Panc1 (cell line): ENCODE measurements at regions not wholly inside any gene's neighbourhood (a gene's known extent, or its start where the extent isn't known, plus 50 kb on each side); places are given as distances from the start of the nearest gene placed in this dataset.

Experiments
- ATAC-seq: fragments of 200-7000 bp; cut with Tn5 transposase; 2 replicates; pipeline ENCODE4 v1.9.1; 2020; ENCODE audit warnings: mild to moderate bottlenecking, moderate library complexity
- BruUV-seq: library from RNA; stranded (reverse); fragments of 400-500 nt; replicated peaks from 2 replicates; lab custom pipeline; 2021; lab: Mats Ljungman, UMichigan
- CTCF ChIA-PET: fragments of 300-600 bp; sonication (Branson Sonifier 250); formaldehyde crosslinking; loops from one replicate; lab custom pipeline; 2022; ENCODE audit warnings: antibody characterized with exemption; lab: Charles Lee
- POLR2A ChIA-PET: fragments of 300-600 bp; sonication (Branson Sonifier 250); formaldehyde crosslinking; loops from one replicate; lab custom pipeline; 2022; ENCODE audit warnings: antibody characterized with exemption; lab: Charles Lee
- DNase-seq: peaks from one replicate; pipeline ENCODE4 v3.0.0-alpha.2; 2010; ENCODE audit warnings: low read depth, low spot score
- H3K27ac ChIP-seq: 2 replicates; pipeline ENCODE4 v1.5.1; 2011; ENCODE audit warnings: mild to moderate bottlenecking, low read length, inconsistent platforms
- H3K27me3 ChIP-seq: fragments of 200-500 bp; sonication (Bioruptor generic); 2 replicates; pipeline ENCODE4 v1.6.0; 2014; ENCODE audit warnings: low read length, inconsistent platforms; ENCODE audit not compliant: control insufficient read depth, insufficient read depth
- H3K36me3 ChIP-seq: fragments of 200-500 bp; sonication (Bioruptor generic); 2 replicates; pipeline ENCODE4 v1.5.1; 2014; ENCODE audit warnings: inconsistent platforms, mild to moderate bottlenecking, low read length, moderate library complexity; ENCODE audit not compliant: control insufficient read depth, insufficient read depth
- H3K4me1 ChIP-seq: 2 replicates; pipeline ENCODE4 v1.5.1; 2011; ENCODE audit warnings: inconsistent platforms, mild to moderate bottlenecking, low read length, moderate library complexity; ENCODE audit not compliant: control insufficient read depth, insufficient read depth
- H3K4me3 ChIP-seq, 2 experiments: 2 replicates each; pipeline ENCODE4 v1.5.1; 2011 to 2012; ENCODE audit warnings: low read depth in 2 of 2, low read length in 2 of 2, mild to moderate bottlenecking in 2 of 2, inconsistent platforms in 1 of 2, moderate library complexity in 1 of 2
- H3K9me3 ChIP-seq: fragments of 200-500 bp; sonication (Bioruptor generic); 2 replicates; pipeline ENCODE4 v1.5.1; 2014; ENCODE audit warnings: low read depth, mild to moderate bottlenecking, inconsistent platforms, low read length, moderate library complexity; ENCODE audit not compliant: control insufficient read depth, insufficient read depth
- POLR2AphosphoS5 ChIP-seq: IDR thresholded peaks from 2 replicates; pipeline ENCODE4 v1.6.1; 2012; ENCODE audit warnings: mild to moderate bottlenecking, low read depth, low read length, moderate library complexity
- REST ChIP-seq, 2 experiments: IDR thresholded peaks; 2 replicates each; pipeline ENCODE4 v1.6.1; 2011 to 2012; ENCODE audit warnings: low read depth in 2 of 2, control low read depth in 1 of 2, low read length in 1 of 2, mild to moderate bottlenecking in 1 of 2, moderate library complexity in 1 of 2; ENCODE audit not compliant: insufficient read depth in 1 of 2
- SIN3A ChIP-seq: IDR thresholded peaks from 2 replicates; pipeline ENCODE4 v1.6.1; 2012; ENCODE audit warnings: low read depth, mild to moderate bottlenecking, low read length, moderate library complexity, borderline replicate concordance; ENCODE audit not compliant: insufficient read depth
- TCF7L2 ChIP-seq: IDR thresholded peaks from 2 replicates; pipeline ENCODE4 v1.6.1; 2011; ENCODE audit warnings: mild to moderate bottlenecking, low read depth, low read length, inconsistent platforms
- in situ Hi-C: cut with HindIII; loops from 2 replicates; pipeline ENCODE4 v1.10.0; 2016; ENCODE audit warnings: low sequenced_read_pairs, low pct_unique_long_range_greater_than_20kb
- intact Hi-C: fragments of 100-400 bp; cut with micrococcal nuclease; formaldehyde crosslinking; loops from one replicate; pipeline ENCODE4 v1.10.0; 2022; ENCODE audit not compliant: unreplicated experiment
- TF ChIP-seq, protein P1 (sequence below): fragments of 450-650 bp; IDR thresholded peaks from 2 replicates; pipeline ENCODE4 v1.5.1; 2017; ENCODE audit warnings: mild to moderate bottlenecking

DNA sequence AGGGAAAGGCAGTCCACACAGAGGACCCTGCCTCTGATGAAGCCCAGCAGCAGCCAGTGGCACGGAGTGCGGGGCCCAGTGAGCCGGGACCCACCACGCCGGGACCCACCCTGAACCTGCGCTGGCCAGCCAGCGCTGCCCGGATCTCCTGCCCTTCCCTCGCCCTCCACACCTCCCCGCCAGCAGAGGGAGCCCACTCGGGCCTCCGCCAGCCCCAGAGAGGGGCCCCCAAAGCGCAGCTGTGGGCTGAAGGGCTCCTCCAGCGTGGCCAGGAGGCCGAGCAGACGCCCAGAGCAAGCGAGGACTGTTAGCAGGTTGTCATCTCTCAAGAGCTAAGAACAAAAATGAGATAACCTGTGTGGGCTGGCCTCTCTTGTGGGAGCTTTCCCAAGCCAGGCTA, 81.3 kb upstream of the ATP10A start:
- POLR2A ChIA-PET, result no interaction called here
- DNase-seq (no peak), ATAC-seq (no peak)
- intact Hi-C loops, result no loop called here
- Histone ChIP-seq H3K4me3 (no peak overlapping the region), H3K27ac (no peak overlapping the region), H3K27me3 (no peaks in the 10 kb centered on the region), H3K4me1 (no peaks in the 10 kb centered on the region), H3K36me3 (no peaks in the 10 kb centered on the region), H3K9me3 (no peaks in the 10 kb centered on the region)
- TF ChIP-seq TCF7L2, result no peak
- no peak for TF ChIP-seq REST (IDR thresholded peaks at IDR 0.05; ENCODE audit: insufficient read depth in 1 of 2, low read depth in 2 of 2, low read length in 1 of 2)
- no peak for TF ChIP-seq SIN3A
- TF ChIP-seq, protein P1, sequence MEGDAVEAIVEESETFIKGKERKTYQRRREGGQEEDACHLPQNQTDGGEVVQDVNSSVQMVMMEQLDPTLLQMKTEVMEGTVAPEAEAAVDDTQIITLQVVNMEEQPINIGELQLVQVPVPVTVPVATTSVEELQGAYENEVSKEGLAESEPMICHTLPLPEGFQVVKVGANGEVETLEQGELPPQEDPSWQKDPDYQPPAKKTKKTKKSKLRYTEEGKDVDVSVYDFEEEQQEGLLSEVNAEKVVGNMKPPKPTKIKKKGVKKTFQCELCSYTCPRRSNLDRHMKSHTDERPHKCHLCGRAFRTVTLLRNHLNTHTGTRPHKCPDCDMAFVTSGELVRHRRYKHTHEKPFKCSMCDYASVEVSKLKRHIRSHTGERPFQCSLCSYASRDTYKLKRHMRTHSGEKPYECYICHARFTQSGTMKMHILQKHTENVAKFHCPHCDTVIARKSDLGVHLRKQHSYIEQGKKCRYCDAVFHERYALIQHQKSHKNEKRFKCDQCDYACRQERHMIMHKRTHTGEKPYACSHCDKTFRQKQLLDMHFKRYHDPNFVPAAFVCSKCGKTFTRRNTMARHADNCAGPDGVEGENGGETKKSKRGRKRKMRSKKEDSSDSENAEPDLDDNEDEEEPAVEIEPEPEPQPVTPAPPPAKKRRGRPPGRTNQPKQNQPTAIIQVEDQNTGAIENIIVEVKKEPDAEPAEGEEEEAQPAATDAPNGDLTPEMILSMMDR, result peak; percentile 32
- no peak for TF ChIP-seq POLR2AphosphoS5
- no TSS peak for BruUV-seq
- in situ Hi-C loops, result no loop called here
- CTCF ChIA-PET, result interaction anchor here (0.6 kb wide), 1 partner anchor 436 kb away, joined by 4 read pairs; no protein-coding TSS in a partner anchor

- TF ChIP-seq TCF7L2, result no peak
- TF ChIP-seq REST (IDR thresholded peaks at IDR 0.05; ENCODE audit: insufficient read depth in 1 of 2, low read depth in 2 of 2, low read length in 1 of 2), result no peak
- TF ChIP-seq, protein P1, result no peak
- TF ChIP-seq SIN3A, result no peak
- TF ChIP-seq POLR2AphosphoS5, result no peak
- intact Hi-C loops, result no loop called here
- no peak for ATAC-seq
- CTCF ChIA-PET, result interaction anchor here (0.6 kb wide), 1 partner anchor 10 kb away, joined by 5 read pairs; no protein-coding TSS in a partner anchor
- no peaks in the 10 kb centered on the region for H3K27me3 ChIP-seq
- POLR2A ChIA-PET, result no interaction called here
- H3K4me3 ChIP-seq, result no peak overlapping the region
- no peaks in the 10 kb centered on the region for H3K9me3 ChIP-seq
- in situ Hi-C loops, result no loop called here
- no TSS peak for BruUV-seq
- H3K27ac ChIP-seq, result no peak overlapping the region
- no peaks in the 10 kb centered on the region for H3K36me3 ChIP-seq
- H3K4me1 ChIP-seq, result no peaks in the 10 kb centered on the region
- DNase-seq, result no peak
Observed at GRCh38 chr15:25943831-25944230, 80.7 kb upstream of the ATP10A start.
